CD4-positive, alpha-beta T cell treated with Interleukin-4 for 1 hour (primary cell): ENCODE measurements at regions not wholly inside any gene's neighbourhood (a gene's known extent, or its start where the extent isn't known, plus 50 kb on each side); places are given as distances from the start of the nearest gene placed in this dataset.

Experiments used
- DNase-seq, 2 donors: peaks; one replicate each; pipeline ENCODE4 v3.0.0-alpha.2; 2020 to 2022

GRCh38 chr10:131425752-131426533 is 114.4 kb upstream of the TCERG1L start:
- DNase-seq, result no peak

- no peak for DNase-seq
Measured at GRCh38 chr10:131426534-131426898, 115.0 kb upstream of the TCERG1L start.

GRCh38 chr10:131427281-131427680 is 115.8 kb upstream of the TCERG1L start:
- no peak for DNase-seq

- DNase-seq, result no peak
Measured at GRCh38 chr10:131427901-131428300, 116.4 kb upstream of the TCERG1L start.

GRCh38 chr10:131429141-131429540 is 117.6 kb upstream of the TCERG1L start:
- DNase-seq, result no peak

GRCh38 chr10:131429942-131430341 is 118.4 kb upstream of the TCERG1L start:
- no peak for DNase-seq

GRCh38 chr10:131430716-131431412 is 119.3 kb upstream of the TCERG1L start:
- no peak for DNase-seq

GRCh38 chr10:131431533-131431932 is 120.0 kb upstream of the TCERG1L start:
- DNase-seq, result no peak

GRCh38 chr10:131431978-131432690 is 120.6 kb upstream of the TCERG1L start:
- no peak for DNase-seq

- DNase-seq, result no peak
Measured at GRCh38 chr10:131433568-131433967, 122.0 kb upstream of the TCERG1L start.

GRCh38 chr10:131435232-131435631 is 123.7 kb upstream of the TCERG1L start:
- no peak for DNase-seq

GRCh38 chr10:131435760-131436457 is 124.4 kb upstream of the TCERG1L start:
- DNase-seq, result no peak

- DNase-seq, result no peak
Measured at GRCh38 chr10:131436458-131436857, 124.9 kb upstream of the TCERG1L start.

GRCh38 chr10:131437556-131438475 is 126.3 kb upstream of the TCERG1L start:
- DNase-seq, result no peak

- no peak for DNase-seq
Measured at GRCh38 chr10:131438665-131439064, 127.1 kb upstream of the TCERG1L start.

- DNase-seq, result no peak
Measured at GRCh38 chr10:131439705-131440104, 128.2 kb upstream of the TCERG1L start.

GRCh38 chr10:131440405-131441360 is 129.2 kb upstream of the TCERG1L start:
- no peak for DNase-seq

- DNase-seq, result no peak
Measured at GRCh38 chr10:131442271-131442670, 130.8 kb upstream of the TCERG1L start.

GRCh38 chr10:131444286-131444685 is 132.8 kb upstream of the TCERG1L start:
- no peak for DNase-seq

GRCh38 chr10:131444862-131445461 is 133.4 kb upstream of the TCERG1L start:
- DNase-seq, result no peak
